Activated CD8-positive, alpha-beta memory T cell treated with anti-CD3 and anti-CD28 coated beads for 36 hours (primary cell): ENCODE measurements at regions not wholly inside any gene's neighbourhood (a gene's known extent, or its start where the extent isn't known, plus 50 kb on each side); places are given as distances from the start of the nearest gene placed in this dataset.

ENCODE experiments used
- CTCF ChIA-PET: fragments of 350-600 bp; sonication (Branson Sonifier 250); formaldehyde crosslinking; loops from one replicate; lab custom pipeline; 2021; ENCODE audit warnings: antibody characterized with exemption; lab: Charles Lee
- POLR2A ChIA-PET: fragments of 350-600 bp; sonication (Branson Sonifier 250); formaldehyde crosslinking; loops from one replicate; lab custom pipeline; 2021; ENCODE audit warnings: antibody characterized with exemption; lab: Charles Lee

DNA sequence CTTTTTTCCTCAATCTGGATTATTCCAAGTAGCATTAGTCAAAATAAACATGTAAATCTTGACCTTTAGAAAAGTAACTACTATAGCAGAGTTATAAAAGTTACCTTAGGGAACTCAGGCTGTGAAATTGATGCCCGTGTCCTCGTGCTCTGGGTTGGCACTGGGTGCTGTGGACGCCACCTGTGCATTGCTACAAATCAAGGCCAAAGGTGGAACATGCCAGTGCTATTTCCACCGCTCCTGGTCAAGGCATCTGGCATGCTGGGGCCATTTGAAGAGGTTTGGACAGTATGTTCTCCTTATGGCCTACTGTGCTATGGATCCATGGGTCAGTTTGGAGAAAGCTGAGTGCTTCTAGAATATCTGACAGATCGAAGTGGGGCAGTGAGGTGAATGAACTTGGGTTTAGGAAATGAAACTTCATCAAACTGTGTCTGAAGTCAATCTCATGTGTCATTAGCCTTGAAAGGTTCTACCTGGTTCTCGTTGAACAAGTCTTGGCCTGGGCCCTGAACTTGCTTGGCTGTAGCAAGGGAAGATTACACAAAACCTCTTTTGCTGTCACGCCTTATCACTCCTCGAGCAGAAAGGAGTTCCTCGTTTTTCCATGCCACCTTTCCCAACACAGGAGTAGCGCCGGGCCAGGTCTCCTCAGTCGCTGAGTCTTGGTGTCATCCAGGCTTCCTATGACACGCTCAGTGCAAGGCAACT, 397.6 kb upstream of the RGMA start:
- CTCF ChIA-PET = no interaction called here
- POLR2A ChIA-PET = no interaction called here

DNA sequence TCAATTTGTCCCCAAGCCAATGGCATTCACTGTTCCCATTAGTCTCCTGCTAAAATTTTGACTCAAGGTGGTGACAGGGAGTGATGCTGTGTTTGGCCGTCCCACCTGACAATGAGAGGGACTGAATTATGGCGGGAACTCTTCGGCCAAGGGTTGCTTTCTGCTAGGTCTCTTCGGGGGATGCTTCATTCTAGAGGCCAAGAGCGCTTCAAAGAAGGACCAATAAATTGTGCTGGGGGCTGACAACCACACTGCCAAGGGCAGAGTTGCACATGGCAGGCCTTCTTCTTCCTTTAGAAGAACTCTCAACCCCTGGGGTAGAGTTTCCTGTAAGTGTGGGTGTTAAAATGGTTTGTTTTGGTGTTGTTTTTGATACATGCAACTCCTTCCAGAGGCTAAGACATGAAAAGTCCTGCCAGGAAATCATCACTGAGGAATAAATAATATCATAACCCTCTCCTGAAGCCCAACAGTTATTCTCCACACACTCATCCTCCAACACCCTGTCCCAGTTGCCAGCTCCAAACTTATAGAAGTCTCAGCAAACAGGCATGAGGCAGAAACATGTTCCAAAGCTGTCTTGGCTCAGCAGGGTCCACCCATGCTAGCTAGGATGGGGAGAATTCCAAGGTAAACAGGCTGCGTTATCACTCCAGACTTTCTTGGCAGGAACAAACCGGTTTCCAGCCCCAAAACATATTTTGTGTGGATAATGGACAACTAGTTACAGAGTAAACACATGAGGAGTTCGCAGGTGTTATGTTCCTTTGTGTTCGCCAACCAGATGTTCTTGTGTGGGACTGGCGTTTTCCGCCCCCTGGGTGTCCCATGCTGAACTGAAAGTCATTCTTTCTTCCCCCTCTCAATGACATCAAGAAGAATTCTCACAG, 396.7 kb upstream of the RGMA start:
- ChIA-PET POLR2A (no interaction called here), CTCF (no interaction called here)

DNA sequence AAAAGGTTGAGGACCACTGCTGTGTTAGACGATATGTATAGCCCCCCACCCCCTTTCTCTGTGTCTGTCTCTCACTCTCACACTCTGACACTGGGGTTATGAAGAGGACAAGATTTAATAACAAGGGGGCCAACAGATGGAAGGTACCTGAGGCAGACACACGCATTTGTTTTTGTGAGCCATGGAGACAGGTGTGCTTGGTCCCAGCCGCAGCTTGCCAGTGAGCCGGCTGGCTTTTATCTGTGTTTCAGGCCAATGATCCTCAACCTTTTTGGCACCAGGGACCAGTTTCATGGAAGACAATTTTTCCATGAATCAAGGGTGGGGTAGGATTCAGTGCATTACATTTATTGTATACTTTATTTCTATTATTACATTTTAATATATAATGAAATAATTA, 394.9 kb upstream of the RGMA start:
- ChIA-PET CTCF (no interaction called here), POLR2A (no interaction called here)

DNA sequence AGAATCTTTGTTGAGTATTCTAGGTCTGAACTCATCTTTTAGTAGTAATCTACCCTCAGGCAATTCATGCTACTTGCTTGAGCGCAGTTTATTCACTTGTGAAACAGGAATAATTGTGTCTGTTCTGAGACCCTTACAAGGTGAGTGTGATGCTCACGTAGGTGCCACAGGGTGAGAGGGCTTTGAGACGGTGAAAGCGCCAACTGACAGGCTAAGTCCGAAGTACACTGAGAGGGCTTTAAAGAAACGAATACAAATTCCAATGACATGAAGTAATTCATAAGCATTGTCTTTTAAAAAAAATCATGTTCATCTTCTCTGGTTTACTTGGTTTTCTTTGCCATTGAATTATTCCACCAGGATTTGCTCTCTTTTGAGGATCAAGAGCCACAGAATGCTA, 393.7 kb upstream of the RGMA start:
- POLR2A ChIA-PET = no interaction called here
- CTCF ChIA-PET = no interaction called here

- POLR2A ChIA-PET = no interaction called here
- CTCF ChIA-PET = no interaction called here
Observed at GRCh38 chr15:93479715-93480114, 390.7 kb upstream of the RGMA start.

DNA sequence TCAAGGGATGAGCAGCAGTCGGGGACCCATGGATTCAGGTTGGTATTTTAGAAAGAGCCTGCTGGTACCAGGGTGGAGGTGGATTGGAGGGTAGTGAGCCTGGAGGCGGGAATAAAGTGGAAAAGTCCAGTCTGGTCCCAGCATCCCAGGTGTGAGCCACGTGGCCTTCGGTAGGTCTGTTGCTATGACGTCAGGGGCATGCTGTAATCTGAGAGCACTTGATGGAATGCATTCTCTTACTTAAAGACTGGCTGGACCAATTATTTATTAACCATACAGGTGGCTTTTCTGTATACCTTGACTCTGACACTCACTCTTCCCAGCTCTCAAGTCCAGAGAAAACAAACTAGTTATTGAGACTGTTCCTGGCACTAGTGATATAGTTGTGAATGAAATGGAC, 389.9 kb upstream of the RGMA start:
- CTCF ChIA-PET = no interaction called here

DNA sequence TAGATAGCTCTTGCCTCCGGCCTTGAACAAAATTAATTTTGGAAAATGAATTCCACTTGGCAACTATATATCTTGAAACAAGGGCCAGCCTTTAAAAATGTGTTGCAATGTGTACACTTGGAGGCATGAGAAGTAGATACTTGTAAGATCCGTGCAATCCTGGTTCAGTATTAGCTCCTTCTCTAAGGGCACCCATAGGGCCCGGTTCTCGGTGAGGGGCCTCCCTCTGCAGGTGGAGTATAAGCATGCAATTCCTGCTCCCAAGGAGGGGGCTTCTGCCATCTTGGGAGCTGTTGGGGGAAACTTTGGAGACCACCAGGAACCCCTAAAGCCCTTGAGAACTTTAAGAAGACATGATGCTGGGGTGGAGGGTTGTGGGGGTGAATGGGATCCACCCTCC, 388.7 kb upstream of the RGMA start:
- ChIA-PET POLR2A (no interaction called here), CTCF (no interaction called here)

More for the DNA sequence above, 389.9 kb upstream of the RGMA start:
- POLR2A ChIA-PET = no interaction called here

DNA sequence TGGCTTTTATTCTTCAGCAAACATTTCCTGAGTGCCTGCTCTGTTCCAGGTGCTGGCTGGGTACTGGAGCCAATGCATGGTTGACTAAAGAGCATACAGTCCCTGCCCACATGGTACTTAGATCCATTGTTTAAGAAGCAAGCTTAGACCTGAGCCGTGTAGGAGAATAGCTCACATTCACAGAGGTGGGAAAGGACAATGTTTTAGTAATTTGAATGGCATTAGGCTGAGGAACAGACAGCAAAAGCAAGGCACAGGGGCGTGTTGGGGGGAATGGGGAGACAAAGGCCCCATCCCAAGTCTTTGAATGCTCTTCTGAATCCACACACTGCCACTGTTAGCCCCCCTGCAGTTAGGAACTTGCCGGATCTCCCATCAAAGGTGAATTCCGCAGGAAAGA, 388.2 kb upstream of the RGMA start:
- ChIA-PET CTCF (no interaction called here), POLR2A (no interaction called here)

- CTCF ChIA-PET = no interaction called here
- POLR2A ChIA-PET = no interaction called here
Observed at GRCh38 chr15:93476491-93477177, 387.6 kb upstream of the RGMA start.

DNA sequence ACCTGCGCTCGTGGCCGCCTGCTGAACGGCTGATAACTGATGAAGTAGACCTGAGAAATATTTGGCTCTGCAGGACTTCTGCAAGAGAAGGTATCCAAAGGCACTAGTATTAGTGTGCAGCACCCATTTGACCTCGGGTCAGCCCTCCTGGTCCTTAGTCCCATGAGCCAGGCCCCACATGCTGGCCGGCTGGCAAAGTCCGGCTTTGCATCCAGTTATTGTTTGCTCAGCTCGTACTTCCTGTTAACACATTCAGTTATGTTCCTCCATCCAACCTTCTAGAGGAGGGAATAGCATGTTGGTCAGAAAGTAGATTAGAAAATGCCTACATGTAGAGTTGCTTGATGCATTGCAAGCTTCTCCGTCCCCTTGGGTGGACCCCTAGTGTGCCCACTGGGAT, 385.7 kb upstream of the RGMA start:
- ChIA-PET CTCF (no interaction called here), POLR2A (no interaction called here)

DNA sequence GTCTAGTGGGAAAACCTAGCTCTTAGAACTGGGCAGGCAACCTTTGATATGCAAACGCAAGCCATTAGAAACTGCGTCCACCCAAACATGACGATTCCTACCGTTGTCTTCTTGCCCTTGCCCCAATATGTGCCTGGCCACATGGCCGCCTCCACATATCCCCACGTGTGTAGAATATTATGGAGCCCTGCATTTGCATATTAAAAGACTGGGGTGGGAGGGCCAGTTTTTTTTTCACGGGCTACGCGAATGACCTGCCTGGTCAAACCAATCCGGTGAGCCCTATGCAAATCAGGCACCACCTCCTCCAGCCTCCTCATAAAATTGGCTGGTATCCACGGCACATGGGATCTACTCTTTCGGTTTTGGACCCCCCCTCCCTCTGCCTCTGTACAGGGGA, 381.0 kb upstream of the RGMA start:
- ChIA-PET CTCF (no interaction called here), POLR2A (no interaction called here)

DNA sequence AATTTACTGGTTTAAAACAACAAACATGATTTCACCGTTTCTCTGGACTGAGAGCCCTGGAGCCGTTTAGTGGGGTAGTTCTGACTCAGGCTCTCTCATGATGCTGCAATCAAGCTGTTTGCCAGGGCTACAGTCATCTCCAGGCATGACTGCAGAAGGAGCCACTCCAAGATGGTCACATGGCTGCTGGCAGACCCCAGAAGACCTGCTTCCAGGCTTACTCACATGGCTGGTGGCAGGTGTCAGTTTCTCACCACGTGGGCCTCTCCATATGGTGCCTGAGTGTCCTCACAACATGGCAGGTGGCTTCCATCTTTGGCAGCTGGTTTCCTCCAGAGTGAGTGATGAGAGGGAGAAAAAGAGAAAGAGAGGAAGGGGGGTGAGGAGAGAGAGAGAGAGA, 378.3 kb upstream of the RGMA start:
- CTCF ChIA-PET = no interaction called here
- POLR2A ChIA-PET = no interaction called here

DNA sequence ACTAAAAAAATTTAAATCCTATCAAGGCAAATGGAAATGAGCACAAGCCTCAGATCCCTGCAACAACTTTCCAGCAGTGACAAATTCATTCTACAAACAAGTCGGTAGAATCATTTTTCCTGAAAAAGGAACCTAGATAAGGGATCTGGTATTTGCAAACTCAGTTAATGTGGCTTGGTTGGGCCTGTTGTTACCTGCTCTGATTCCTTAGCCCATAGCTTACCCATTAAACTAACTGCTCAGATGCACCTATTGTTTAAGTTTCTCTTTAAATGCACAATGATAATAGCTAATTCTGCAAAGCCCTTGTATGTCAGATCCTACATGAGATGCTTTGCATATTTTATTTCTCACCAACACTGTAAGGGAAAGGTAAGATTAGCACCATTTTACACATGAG, 377.4 kb upstream of the RGMA start:
- POLR2A ChIA-PET = no interaction called here
- CTCF ChIA-PET = no interaction called here

DNA sequence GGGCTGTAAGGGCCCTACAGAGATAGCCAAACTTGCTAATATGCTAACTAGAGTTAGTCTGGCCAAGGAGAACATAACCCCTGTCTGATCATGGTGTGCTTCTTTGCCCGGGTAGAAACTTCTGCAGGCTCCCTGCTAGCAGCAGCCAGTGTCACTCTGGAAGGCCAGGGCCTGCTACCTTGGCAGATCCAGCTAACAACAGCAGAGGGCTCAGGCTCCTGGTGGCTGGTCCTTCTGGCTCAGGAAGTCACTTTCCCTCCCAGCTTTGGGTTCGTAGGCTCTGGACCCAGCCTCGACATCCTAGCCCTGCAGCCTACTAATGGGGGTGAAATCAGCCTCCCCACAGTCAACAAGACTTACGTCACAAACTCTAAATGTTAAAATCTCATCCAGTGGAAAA, 373.7 kb upstream of the RGMA start:
- CTCF ChIA-PET = no interaction called here
- POLR2A ChIA-PET = no interaction called here

DNA sequence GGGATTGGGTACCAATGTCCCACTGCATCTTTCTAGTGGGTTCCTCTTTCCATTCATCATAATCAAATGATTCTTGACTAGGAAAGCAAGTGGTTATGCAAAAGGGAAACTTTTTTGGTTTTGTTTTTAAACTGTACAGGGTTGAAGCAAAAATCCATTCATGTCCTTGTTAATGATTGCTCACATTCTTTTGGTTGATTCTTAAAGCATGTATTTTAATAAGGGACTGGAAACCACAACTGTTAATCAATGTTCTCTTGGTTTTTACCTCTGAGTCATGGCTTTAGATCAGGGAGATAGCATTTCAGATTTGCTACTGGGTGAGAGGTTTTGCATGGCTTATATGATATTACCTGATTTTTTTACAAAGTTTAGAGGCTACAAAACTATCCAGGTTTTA, 371.7 kb upstream of the RGMA start:
- CTCF ChIA-PET = no interaction called here

DNA sequence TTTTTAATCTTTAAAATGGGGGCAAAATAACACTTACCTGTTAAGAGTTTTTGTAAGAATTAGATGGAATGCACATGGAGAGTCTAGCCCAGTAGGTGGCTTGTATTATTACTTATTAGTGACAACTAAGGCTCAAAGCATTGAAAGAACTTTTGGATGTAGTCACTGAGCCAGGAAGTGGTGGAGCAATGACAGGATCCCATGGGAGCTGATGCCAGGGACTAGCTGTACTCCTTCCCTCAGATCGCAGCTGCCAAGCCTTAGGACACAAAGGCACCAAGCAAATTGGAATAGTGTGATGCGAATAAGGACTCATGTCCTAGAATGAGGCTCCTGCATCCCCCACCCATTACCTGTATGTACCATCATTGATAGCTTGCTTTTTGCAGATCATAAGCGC, 370.4 kb upstream of the RGMA start:
- ChIA-PET POLR2A (no interaction called here), CTCF (interaction anchor here (0.7 to 1.3 kb wide), 2 partner anchors 120 to 372 kb away, joined by 3 to 4 read pairs; no protein-coding TSS in a partner anchor)

More for the DNA sequence above, 371.7 kb upstream of the RGMA start:
- POLR2A ChIA-PET = no interaction called here

GRCh38 chr15:93458597-93458996, 369.6 kb upstream of the RGMA start:
- ChIA-PET POLR2A (no interaction called here), CTCF (interaction anchor here (1.3 kb wide), 1 partner anchor 371 kb away, joined by 3 read pairs; no protein-coding TSS in a partner anchor)

- ChIA-PET CTCF (no interaction called here), POLR2A (no interaction called here)
Observed at GRCh38 chr15:93454788-93455187, 365.8 kb upstream of the RGMA start.

DNA sequence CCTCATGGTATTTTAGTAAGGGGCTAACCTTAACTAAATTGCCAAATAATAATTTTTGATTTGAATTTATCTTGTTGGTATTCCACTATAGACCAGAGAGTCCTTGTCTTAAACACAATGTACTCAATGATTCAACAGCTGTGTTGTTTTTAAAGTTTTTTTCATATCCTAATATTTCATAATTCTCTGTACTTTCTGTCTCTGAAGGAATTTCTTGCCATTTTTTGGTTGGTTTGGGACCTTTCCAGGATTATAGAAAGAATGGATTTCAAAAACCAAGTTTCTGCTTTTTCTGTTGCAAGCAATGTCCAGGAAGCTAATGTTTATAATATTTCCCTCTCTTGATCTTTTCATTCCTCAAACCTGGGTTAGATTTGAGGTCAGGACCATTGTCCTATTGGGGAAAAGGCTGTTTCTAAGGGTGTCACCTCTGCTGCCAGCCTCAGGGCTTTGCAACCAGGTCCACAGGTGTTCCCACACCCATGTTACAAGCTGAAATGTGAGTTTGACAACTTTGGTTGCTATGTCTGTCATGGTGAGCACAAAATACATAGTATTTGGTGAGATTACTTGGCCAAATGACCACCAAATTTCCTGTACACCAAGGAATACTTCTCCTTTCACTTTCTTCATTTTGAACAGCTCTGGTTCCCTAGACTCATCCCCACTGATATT, 363.7 kb upstream of the RGMA start:
- CTCF ChIA-PET = no interaction called here

DNA sequence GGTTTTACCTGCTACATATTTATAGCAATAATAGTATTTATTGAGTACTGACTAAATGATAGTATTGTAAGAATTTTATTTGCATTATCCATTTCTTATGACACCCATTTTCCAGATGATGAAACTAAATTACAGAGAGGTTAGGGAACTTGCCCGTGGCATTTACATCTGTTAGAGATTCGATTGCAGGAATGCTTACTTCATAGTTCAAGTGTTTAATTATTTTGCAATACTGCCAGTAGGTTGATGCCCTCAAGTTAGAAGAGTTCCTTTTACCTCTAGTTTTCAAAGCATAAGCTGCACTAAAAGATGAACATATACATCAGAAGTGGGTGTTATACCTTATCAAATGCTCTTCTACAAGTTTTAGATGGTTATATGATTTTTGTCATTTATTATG, 362.8 kb upstream of the RGMA start:
- ChIA-PET POLR2A (no interaction called here), CTCF (no interaction called here)

More for the DNA sequence above, 363.7 kb upstream of the RGMA start:
- POLR2A ChIA-PET = no interaction called here
